ENCODE measurements at regions not wholly inside any gene's neighbourhood (a gene's known extent, or its start where the extent isn't known, plus 50 kb on each side); places are given as distances from the start of the nearest gene placed in this dataset.

DNA sequence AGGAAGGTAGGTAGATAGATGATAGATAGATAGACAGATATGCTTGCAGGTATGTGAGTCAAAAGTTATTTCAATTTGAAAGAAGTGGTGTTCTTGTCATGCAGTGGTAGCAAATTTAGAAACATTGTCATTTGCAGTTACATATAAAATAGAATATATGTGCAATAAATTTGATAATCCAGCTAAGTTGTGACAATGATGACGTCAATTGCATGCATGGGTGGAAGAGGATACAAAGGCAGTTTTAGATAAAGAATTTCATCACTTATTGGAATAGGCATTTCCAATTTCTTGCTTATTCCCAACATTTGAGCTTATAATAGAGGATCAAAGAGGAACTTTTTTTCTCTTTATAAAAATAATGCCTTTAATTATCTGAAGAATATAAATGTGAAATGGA is 99.2 kb upstream of the KCNJ16 start:
- TF ChIP-seq JUND (IDR thresholded peaks at IDR 0.05; ENCODE audit: low read depth): no peak
- DNase-seq (ENCODE audit: low read depth in 1 of 2, low spot score in 1 of 2): no peak
- in situ Hi-C loops (cut with HindIII; ENCODE audit: low pct_unique_long_range_greater_than_20kb, low sequenced_read_pairs): no loop called here

DNA sequence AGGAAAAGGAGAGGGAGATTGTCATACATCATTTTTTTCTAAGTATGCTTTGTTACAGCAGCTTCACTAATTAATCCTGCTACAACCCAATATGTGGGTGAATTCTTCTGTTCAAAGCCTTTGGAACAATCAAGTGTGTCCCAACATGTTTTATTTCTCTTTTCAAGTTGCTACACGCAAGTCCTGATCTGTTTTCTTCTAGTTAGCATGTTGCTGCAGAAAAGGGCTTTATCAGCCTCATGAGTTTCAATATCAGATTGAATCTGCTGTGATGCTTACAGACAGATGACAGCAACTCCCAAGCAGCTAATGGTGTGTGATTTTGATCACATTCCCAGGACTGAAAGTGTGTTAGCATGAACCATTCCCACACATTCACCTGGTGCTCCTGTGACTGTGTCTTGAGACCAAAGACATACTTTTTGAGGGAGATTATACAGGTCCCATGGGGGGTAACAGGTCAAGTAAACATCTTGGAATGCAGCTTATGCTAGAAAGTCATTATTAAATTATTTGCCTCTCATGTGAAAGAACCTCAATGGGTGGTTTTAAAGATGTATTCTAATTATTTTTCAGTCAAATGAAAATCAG is 96.9 kb upstream of the KCNJ16 start:
- no peak for DNase-seq (ENCODE audit: low read depth in 1 of 2, low spot score in 1 of 2)
- in situ Hi-C loops (cut with HindIII; ENCODE audit: low pct_unique_long_range_greater_than_20kb, low sequenced_read_pairs): no loop called here
- no peak for TF ChIP-seq JUND (IDR thresholded peaks at IDR 0.05; ENCODE audit: low read depth)

GRCh38 chr17:69981441-69981840 is 93.6 kb upstream of the KCNJ16 start:
- no peak for DNase-seq (ENCODE audit: low read depth in 1 of 2, low spot score in 1 of 2)
- in situ Hi-C loops (cut with HindIII; ENCODE audit: low pct_unique_long_range_greater_than_20kb, low sequenced_read_pairs): no loop called here
- TF ChIP-seq JUND (IDR thresholded peaks at IDR 0.05; ENCODE audit: low read depth): no peak

DNA sequence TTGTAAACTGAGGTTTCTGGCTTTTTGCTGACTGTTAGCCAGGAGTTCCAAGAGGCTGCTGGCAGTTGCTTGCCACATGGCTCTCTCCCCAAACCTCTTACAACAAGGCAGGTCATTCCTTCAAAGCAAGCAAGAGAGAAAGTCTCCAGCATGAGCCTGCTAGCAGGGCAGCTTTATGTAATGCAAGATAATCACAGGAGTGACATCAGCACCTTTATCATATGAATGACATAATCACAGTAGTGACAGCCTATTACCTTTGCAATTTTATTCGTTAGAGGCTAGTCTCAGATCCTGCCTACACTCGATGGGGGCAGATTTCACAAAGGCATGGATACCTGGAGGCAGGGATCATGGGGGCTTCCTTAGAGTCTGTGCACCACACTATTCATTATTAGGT is 79.5 kb upstream of the KCNJ16 start:
- no peak for DNase-seq (ENCODE audit: low read depth in 1 of 2, low spot score in 1 of 2)
- in situ Hi-C loops (cut with HindIII; ENCODE audit: low pct_unique_long_range_greater_than_20kb, low sequenced_read_pairs): no loop called here
- TF ChIP-seq JUND (IDR thresholded peaks at IDR 0.05; ENCODE audit: low read depth): no peak

GRCh38 chr17:69997332-69997731 is 77.7 kb upstream of the KCNJ16 start:
- no peak for DNase-seq (ENCODE audit: low read depth in 1 of 2, low spot score in 1 of 2)
- no peak for TF ChIP-seq JUND (IDR thresholded peaks at IDR 0.05; ENCODE audit: low read depth)
- in situ Hi-C loops (cut with HindIII; ENCODE audit: low pct_unique_long_range_greater_than_20kb, low sequenced_read_pairs): no loop called here

DNA sequence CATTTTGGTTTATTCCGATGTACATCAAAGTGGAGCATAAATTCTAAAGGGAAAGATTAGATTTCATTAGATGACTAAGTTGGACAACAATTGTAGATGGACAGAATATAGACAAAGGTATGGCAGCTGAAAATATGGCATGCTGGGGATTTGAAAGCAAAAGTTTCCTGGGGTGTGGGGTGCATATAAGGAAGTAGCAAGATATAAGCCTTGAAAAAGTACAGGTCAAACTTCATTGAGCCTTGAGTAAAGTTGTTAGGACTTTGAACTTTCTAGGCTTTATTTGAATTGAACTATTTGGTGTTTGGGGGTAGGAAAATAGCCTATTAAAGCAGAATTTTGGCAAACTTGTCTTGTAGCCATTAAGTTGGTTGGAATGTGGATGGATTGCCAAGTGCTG is 75.8 kb upstream of the KCNJ16 start:
- in situ Hi-C loops (cut with HindIII; ENCODE audit: low pct_unique_long_range_greater_than_20kb, low sequenced_read_pairs): no loop called here
- no peak for DNase-seq (ENCODE audit: low read depth in 1 of 2, low spot score in 1 of 2)
- no peak for TF ChIP-seq JUND (IDR thresholded peaks at IDR 0.05; ENCODE audit: low read depth)

- TF ChIP-seq JUND (IDR thresholded peaks at IDR 0.05; ENCODE audit: low read depth): no peak
- no peak for DNase-seq (ENCODE audit: low read depth in 1 of 2, low spot score in 1 of 2)
- in situ Hi-C loops (cut with HindIII; ENCODE audit: low pct_unique_long_range_greater_than_20kb, low sequenced_read_pairs): no loop called here
Measured at GRCh38 chr17:70006159-70006558, 68.9 kb upstream of the KCNJ16 start.

- no peak for TF ChIP-seq JUND (IDR thresholded peaks at IDR 0.05; ENCODE audit: low read depth)
- in situ Hi-C loops (cut with HindIII; ENCODE audit: low pct_unique_long_range_greater_than_20kb, low sequenced_read_pairs): no loop called here
- DNase-seq (ENCODE audit: low read depth in 1 of 2, low spot score in 1 of 2): no peak
Measured at GRCh38 chr17:70011750-70012149, 63.3 kb upstream of the KCNJ16 start.

DNA sequence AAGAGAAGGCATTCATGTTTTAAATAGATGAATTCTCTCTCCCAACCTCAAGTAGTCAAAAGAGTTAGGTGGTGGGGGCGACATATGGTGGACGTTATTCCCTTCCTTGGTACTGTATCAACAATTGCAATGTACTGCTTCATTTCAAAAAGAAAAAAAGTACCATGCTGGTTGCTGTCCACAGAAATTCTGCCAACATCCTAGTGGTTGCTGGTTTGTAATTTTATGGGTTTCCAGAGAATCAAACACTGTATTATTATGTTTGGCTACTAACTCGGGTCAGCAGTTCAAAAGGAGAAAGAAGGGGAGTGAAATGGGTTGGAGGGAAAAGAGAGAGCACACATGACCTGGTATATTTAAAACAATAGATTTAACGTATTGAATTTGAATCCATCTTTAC is 61.1 kb upstream of the KCNJ16 start:
- no peak for DNase-seq (ENCODE audit: low read depth in 1 of 2, low spot score in 1 of 2)
- in situ Hi-C loops (cut with HindIII; ENCODE audit: low pct_unique_long_range_greater_than_20kb, low sequenced_read_pairs): no loop called here
- TF ChIP-seq JUND (IDR thresholded peaks at IDR 0.05; ENCODE audit: low read depth): no peak

DNA sequence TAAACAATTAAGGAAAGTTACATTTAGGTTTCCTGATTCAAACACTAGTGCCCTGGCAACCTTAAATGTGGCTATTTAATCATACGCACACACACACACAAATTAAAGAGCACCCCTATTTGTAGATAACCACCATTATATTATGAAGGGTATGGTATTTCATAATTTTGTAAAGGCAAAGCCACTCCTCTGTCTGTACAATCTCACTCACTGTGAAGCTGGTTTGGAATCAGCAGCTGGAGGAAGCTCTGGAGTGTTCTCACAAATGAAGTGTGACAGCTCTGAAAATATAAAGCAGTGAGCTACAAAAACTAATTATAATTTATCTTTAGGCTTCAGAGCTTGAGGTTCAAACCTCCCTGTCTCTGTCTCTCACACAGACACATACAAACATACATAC is 57.9 kb upstream of the KCNJ16 start:
- TF ChIP-seq JUND (IDR thresholded peaks at IDR 0.05; ENCODE audit: low read depth): no peak
- DNase-seq (ENCODE audit: low read depth in 1 of 2, low spot score in 1 of 2): no peak
- in situ Hi-C loops (cut with HindIII; ENCODE audit: low pct_unique_long_range_greater_than_20kb, low sequenced_read_pairs): no loop called here

DNA sequence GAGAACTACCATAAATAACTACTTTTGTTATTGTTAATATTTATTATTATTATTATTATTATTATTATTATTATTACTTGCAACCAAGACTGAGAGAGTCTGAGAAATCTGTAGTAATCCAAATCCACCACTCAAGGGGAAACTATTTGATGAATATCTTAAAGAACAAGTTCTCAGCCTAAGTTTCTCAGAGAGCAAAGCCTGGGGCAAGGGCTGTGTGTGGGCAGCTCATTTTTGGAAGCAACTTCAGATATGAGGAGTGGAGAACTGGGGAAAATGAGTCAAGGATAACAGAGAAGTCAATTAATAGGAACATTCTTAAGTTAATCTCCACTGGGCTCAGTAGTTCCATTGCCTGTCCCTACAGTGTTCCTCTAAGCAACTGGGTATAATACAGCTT is 57.1 kb upstream of the KCNJ16 start:
- in situ Hi-C loops (cut with HindIII; ENCODE audit: low pct_unique_long_range_greater_than_20kb, low sequenced_read_pairs): no loop called here
- TF ChIP-seq JUND (IDR thresholded peaks at IDR 0.05; ENCODE audit: low read depth): no peak
- DNase-seq (ENCODE audit: low read depth in 1 of 2, low spot score in 1 of 2): no peak

DNA sequence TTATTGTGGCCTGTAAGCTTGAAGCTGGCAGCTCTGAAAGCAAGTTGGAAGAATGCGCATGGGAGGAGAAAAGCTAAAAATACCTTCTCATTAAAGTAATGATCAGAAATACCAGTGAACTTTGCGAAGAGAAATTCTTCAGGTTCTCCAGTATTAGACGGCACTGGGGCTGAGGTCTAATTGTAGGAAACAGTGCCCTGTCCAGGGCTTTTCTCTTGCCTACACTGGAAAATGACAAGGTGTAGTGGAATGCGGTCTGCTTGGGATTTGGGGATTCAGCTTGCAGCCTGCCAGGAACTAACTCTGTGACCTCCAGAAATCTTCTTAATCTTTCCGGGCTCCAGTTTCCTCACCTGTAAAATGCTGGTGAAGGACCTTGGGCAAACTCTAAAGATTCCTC is 53.3 kb upstream of the KCNJ16 start:
- in situ Hi-C loops (cut with HindIII; ENCODE audit: low pct_unique_long_range_greater_than_20kb, low sequenced_read_pairs): no loop called here
- DNase-seq (ENCODE audit: low read depth in 1 of 2, low spot score in 1 of 2): no peak
- TF ChIP-seq JUND (IDR thresholded peaks at IDR 0.05; ENCODE audit: low read depth): no peak

DNA sequence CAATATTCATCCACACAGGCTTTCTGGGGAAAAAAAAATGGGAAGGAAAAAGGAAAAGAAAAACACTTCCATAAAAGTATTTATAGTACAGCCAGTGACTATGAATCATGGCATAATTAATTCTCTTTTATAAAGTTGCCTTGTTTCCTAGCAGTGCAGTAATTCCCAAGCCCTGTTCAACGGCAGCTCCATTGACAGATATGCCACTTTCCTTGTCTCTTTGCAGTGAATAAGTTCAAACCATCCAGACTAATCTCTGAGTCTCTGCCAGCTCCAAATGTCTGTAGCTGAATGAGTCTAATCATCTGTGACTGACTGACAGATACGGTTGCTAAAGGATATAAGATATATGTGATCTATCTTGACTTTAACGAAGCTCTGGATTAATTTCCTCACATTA is 52.9 kb upstream of the KCNJ16 start:
- no peak for TF ChIP-seq JUND (IDR thresholded peaks at IDR 0.05; ENCODE audit: low read depth)
- no peak for DNase-seq (ENCODE audit: low read depth in 1 of 2, low spot score in 1 of 2)
- in situ Hi-C loops (cut with HindIII; ENCODE audit: low pct_unique_long_range_greater_than_20kb, low sequenced_read_pairs): no loop called here

- in situ Hi-C loops (cut with HindIII; ENCODE audit: low pct_unique_long_range_greater_than_20kb, low sequenced_read_pairs): no loop called here
- TF ChIP-seq JUND (IDR thresholded peaks at IDR 0.05; ENCODE audit: low read depth): no peak
- no peak for DNase-seq (ENCODE audit: low read depth in 1 of 2, low spot score in 1 of 2)
Measured at GRCh38 chr17:70024253-70024652, 50.8 kb upstream of the KCNJ16 start.
